Stimulated activated CD4-positive, alpha-beta T cell treated with anti-CD3 and anti-CD28 coated beads, Interleukin-15, amount 100 ng/mL, for 24 hours (primary cell): ENCODE measurements at regions not wholly inside any gene's neighbourhood (a gene's known extent, or its start where the extent isn't known, plus 50 kb on each side); places are given as distances from the start of the nearest gene placed in this dataset.

ENCODE experiments used
- DNase-seq: peaks from one replicate; pipeline ENCODE4 v3.0.0-alpha.2; 2020

DNA sequence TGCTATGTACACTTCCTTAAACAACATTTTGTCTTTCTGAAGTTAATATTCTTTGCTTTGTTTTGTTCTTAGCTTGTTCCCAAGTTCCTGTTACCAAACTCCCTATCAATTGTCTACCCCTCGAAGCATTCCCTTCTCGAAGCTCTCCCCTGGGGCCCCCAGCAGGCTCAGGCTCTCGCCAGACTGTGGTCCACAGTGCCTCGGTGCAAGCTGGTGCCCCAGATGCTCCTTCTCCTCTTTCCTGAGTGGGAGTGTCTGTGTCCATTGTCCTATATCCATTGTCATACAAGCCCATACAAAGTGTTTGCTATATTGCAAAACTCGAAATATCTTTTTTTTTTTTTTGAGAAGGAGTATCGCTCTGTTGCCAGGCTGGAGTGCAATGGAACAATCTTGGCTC is 51.7 kb upstream of the RTL6 start:
- no peak for DNase-seq

DNA sequence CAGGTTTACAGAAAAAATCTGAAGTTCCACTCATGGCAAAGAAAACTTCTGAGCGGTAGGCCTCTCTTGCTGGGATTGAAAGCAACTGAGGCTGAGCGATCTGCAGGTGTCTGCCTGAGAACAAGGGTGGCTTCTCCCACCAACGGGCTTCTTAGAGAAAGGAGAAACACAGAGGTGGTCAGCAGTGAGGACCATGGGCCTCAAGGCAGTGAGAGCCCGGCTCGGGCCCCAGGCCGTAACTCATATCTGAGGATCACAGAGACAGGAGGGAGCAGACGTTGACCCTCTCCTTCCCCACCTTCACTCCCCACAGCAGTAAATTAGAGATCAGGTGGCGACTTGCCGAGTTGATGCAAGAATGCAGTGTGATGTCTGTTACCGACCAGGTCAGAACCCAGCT is 50.9 kb upstream of the RTL6 start:
- no peak for DNase-seq
